ENCODE measurements at regions not wholly inside any gene's neighbourhood (a gene's known extent, or its start where the extent isn't known, plus 50 kb on each side); places are given as distances from the start of the nearest gene placed in this dataset.

GRCh38 chrX:4706961-4707360, 993.5 kb upstream of the PRKX start:
- Histone ChIP-seq H3K4me1 (ENCODE audit: insufficient read depth, low read length) (no peaks in the 10 kb centered on the region), H3K4me3 (ENCODE audit: low read length) (no peak overlapping the region), H3K27ac (ENCODE audit: low read depth, low read length) (no peak overlapping the region), H3K36me3 (ENCODE audit: insufficient read depth, low read length) (no peaks in the 10 kb centered on the region), H3K9ac (ENCODE audit: low read depth, low read length) (no peak overlapping the region), H3K9me3 (ENCODE audit: insufficient read depth, low read depth, low read length) (no peaks in the 10 kb centered on the region), H3K27me3 (ENCODE audit: insufficient read depth, low read length) (no peaks in the 10 kb centered on the region)
- WGBS: 93% methylated on average over 7 of the region's 7 CpGs

- WGBS: 96% methylated on average over 2 of the region's 2 CpGs
- Histone ChIP-seq H3K9ac (ENCODE audit: low read depth, low read length) (no peak overlapping the region), H3K9me3 (ENCODE audit: insufficient read depth, low read depth, low read length) (no peaks in the 10 kb centered on the region), H3K4me1 (ENCODE audit: insufficient read depth, low read length) (no peaks in the 10 kb centered on the region), H3K27ac (ENCODE audit: low read depth, low read length) (no peak overlapping the region), H3K4me3 (ENCODE audit: low read length) (no peak overlapping the region), H3K27me3 (ENCODE audit: insufficient read depth, low read length) (no peaks in the 10 kb centered on the region), H3K36me3 (ENCODE audit: insufficient read depth, low read length) (no peaks in the 10 kb centered on the region)
Measured at GRCh38 chrX:4690521-4690920, 977.1 kb upstream of the PRKX start.

GRCh38 chrX:4682636-4683035, 969.2 kb upstream of the PRKX start:
- no peaks in the 10 kb centered on the region for H3K36me3 ChIP-seq (ENCODE audit: insufficient read depth, low read length)

GRCh38 chrX:4675686-4676300, 962.3 kb upstream of the PRKX start:
- 98% methylated on average over 3 of the region's 4 CpGs for WGBS
- H3K9ac ChIP-seq (ENCODE audit: low read depth, low read length): no peak overlapping the region
- H3K9me3 ChIP-seq (ENCODE audit: insufficient read depth, low read depth, low read length): no peaks in the 10 kb centered on the region
- H3K27ac ChIP-seq (ENCODE audit: low read depth, low read length): no peak overlapping the region
- no peaks in the 10 kb centered on the region for H3K4me1 ChIP-seq (ENCODE audit: insufficient read depth, low read length)
- no peaks in the 10 kb centered on the region for H3K27me3 ChIP-seq (ENCODE audit: insufficient read depth, low read length)
- no peak overlapping the region for H3K4me3 ChIP-seq (ENCODE audit: low read length)
- H3K36me3 ChIP-seq (ENCODE audit: insufficient read depth, low read length): no peaks in the 10 kb centered on the region

More at GRCh38 chrX:4682636-4683035, 969.2 kb upstream of the PRKX start:
- no peak overlapping the region for H3K27ac ChIP-seq (ENCODE audit: low read depth, low read length)
- H3K9ac ChIP-seq (ENCODE audit: low read depth, low read length): no peak overlapping the region
- 97% methylated on average over 5 of the region's 6 CpGs for WGBS
- no peaks in the 10 kb centered on the region for H3K27me3 ChIP-seq (ENCODE audit: insufficient read depth, low read length)
- H3K4me3 ChIP-seq (ENCODE audit: low read length): no peak overlapping the region
- H3K4me1 ChIP-seq (ENCODE audit: insufficient read depth, low read length): no peaks in the 10 kb centered on the region
- H3K9me3 ChIP-seq (ENCODE audit: insufficient read depth, low read depth, low read length): no peaks in the 10 kb centered on the region

- WGBS: 87% methylated on average over 3 of the region's 6 CpGs
- H3K36me3 ChIP-seq (ENCODE audit: insufficient read depth, low read length): no peaks in the 10 kb centered on the region
- H3K4me3 ChIP-seq (ENCODE audit: low read length): no peak overlapping the region
- no peak overlapping the region for H3K27ac ChIP-seq (ENCODE audit: low read depth, low read length)
- no peak overlapping the region for H3K9ac ChIP-seq (ENCODE audit: low read depth, low read length)
- H3K9me3 ChIP-seq (ENCODE audit: insufficient read depth, low read depth, low read length): no peaks in the 10 kb centered on the region
- no peaks in the 10 kb centered on the region for H3K27me3 ChIP-seq (ENCODE audit: insufficient read depth, low read length)
- no peaks in the 10 kb centered on the region for H3K4me1 ChIP-seq (ENCODE audit: insufficient read depth, low read length)
Measured at GRCh38 chrX:4674028-4674782, 960.8 kb upstream of the PRKX start.

- 88% methylated on average over 4 of the region's 4 CpGs for WGBS
- Histone ChIP-seq H3K27me3 (ENCODE audit: insufficient read depth, low read length) (no peaks in the 10 kb centered on the region), H3K4me1 (ENCODE audit: insufficient read depth, low read length) (no peaks in the 10 kb centered on the region), H3K9ac (ENCODE audit: low read depth, low read length) (no peak overlapping the region), H3K36me3 (ENCODE audit: insufficient read depth, low read length) (no peaks in the 10 kb centered on the region), H3K9me3 (ENCODE audit: insufficient read depth, low read depth, low read length) (no peaks in the 10 kb centered on the region), H3K27ac (ENCODE audit: low read depth, low read length) (no peak overlapping the region), H3K4me3 (ENCODE audit: low read length) (no peak overlapping the region)
Measured at GRCh38 chrX:4671344-4671743, 957.9 kb upstream of the PRKX start.

GRCh38 chrX:4670606-4671005, 957.2 kb upstream of the PRKX start:
- 91% methylated on average over 5 of the region's 5 CpGs for WGBS
- Histone ChIP-seq H3K27ac (ENCODE audit: low read depth, low read length) (no peak overlapping the region), H3K4me1 (ENCODE audit: insufficient read depth, low read length) (no peaks in the 10 kb centered on the region)

GRCh38 chrX:4668802-4669536, 955.5 kb upstream of the PRKX start:
- Histone ChIP-seq H3K27me3 (ENCODE audit: insufficient read depth, low read length) (no peaks in the 10 kb centered on the region), H3K36me3 (ENCODE audit: insufficient read depth, low read length) (no peaks in the 10 kb centered on the region), H3K9ac (ENCODE audit: low read depth, low read length) (no peak overlapping the region), H3K9me3 (ENCODE audit: insufficient read depth, low read depth, low read length) (no peaks in the 10 kb centered on the region), H3K4me1 (ENCODE audit: insufficient read depth, low read length) (no peaks in the 10 kb centered on the region), H3K27ac (ENCODE audit: low read depth, low read length) (no peak overlapping the region), H3K4me3 (ENCODE audit: low read length) (no peak overlapping the region)
- whole genome bisulfite sequencing: 93% methylated on average over 4 of the region's 7 CpGs

More at GRCh38 chrX:4670606-4671005, 957.2 kb upstream of the PRKX start:
- Histone ChIP-seq H3K9ac (ENCODE audit: low read depth, low read length) (no peak overlapping the region), H3K9me3 (ENCODE audit: insufficient read depth, low read depth, low read length) (no peaks in the 10 kb centered on the region), H3K36me3 (ENCODE audit: insufficient read depth, low read length) (no peaks in the 10 kb centered on the region), H3K4me3 (ENCODE audit: low read length) (no peak overlapping the region), H3K27me3 (ENCODE audit: insufficient read depth, low read length) (no peaks in the 10 kb centered on the region)

GRCh38 chrX:4663085-4663484, 949.6 kb upstream of the PRKX start:
- Histone ChIP-seq H3K27me3 (ENCODE audit: insufficient read depth, low read length) (no peaks in the 10 kb centered on the region), H3K4me3 (ENCODE audit: low read length) (no peak overlapping the region), H3K36me3 (ENCODE audit: insufficient read depth, low read length) (no peaks in the 10 kb centered on the region), H3K9me3 (ENCODE audit: insufficient read depth, low read depth, low read length) (no peaks in the 10 kb centered on the region), H3K9ac (ENCODE audit: low read depth, low read length) (no peak overlapping the region), H3K4me1 (ENCODE audit: insufficient read depth, low read length) (no peaks in the 10 kb centered on the region), H3K27ac (ENCODE audit: low read depth, low read length) (no peak overlapping the region)
- 98% methylated on average over 2 of the region's 3 CpGs for WGBS

- H3K4me3 ChIP-seq (ENCODE audit: low read length): no peak overlapping the region
- H3K4me1 ChIP-seq (ENCODE audit: insufficient read depth, low read length): no peaks in the 10 kb centered on the region
- 94% methylated on average over 2 of the region's 5 CpGs for WGBS
- no peak overlapping the region for H3K27ac ChIP-seq (ENCODE audit: low read depth, low read length)
- no peaks in the 10 kb centered on the region for H3K36me3 ChIP-seq (ENCODE audit: insufficient read depth, low read length)
- H3K9ac ChIP-seq (ENCODE audit: low read depth, low read length): no peak overlapping the region
- no peaks in the 10 kb centered on the region for H3K27me3 ChIP-seq (ENCODE audit: insufficient read depth, low read length)
- H3K9me3 ChIP-seq (ENCODE audit: insufficient read depth, low read depth, low read length): no peaks in the 10 kb centered on the region
Measured at GRCh38 chrX:4661771-4662170, 948.3 kb upstream of the PRKX start.

GRCh38 chrX:4656419-4656818, 943.0 kb upstream of the PRKX start:
- Histone ChIP-seq H3K4me1 (ENCODE audit: insufficient read depth, low read length) (no peaks in the 10 kb centered on the region), H3K27me3 (ENCODE audit: insufficient read depth, low read length) (no peaks in the 10 kb centered on the region), H3K4me3 (ENCODE audit: low read length) (no peak overlapping the region), H3K36me3 (ENCODE audit: insufficient read depth, low read length) (no peaks in the 10 kb centered on the region), H3K9me3 (ENCODE audit: insufficient read depth, low read depth, low read length) (no peaks in the 10 kb centered on the region), H3K27ac (ENCODE audit: low read depth, low read length) (no peak overlapping the region), H3K9ac (ENCODE audit: low read depth, low read length) (no peak overlapping the region)
- 97% methylated on average over 6 of the region's 6 CpGs for WGBS
